H9 (cell line): ENCODE measurements at regions not wholly inside any gene's neighbourhood (a gene's known extent, or its start where the extent isn't known, plus 50 kb on each side); places are given as distances from the start of the nearest gene placed in this dataset.

ENCODE experiments used
- DNase-seq: peaks from one replicate; pipeline ENCODE4 v3.0.0-alpha.2; 2017
- H2AFZ ChIP-seq: one replicate; pipeline ENCODE4 v1.6.1; 2013; ENCODE audit warnings: mild to moderate bottlenecking, low read length, control low read depth, moderate library complexity
- H2AK5ac ChIP-seq: 2 replicates; pipeline ENCODE4 v1.6.1; 2013; ENCODE audit warnings: low read length, control low read depth, mixed read lengths; ENCODE audit not compliant: insufficient read length
- H2BK120ac ChIP-seq: one replicate; pipeline ENCODE4 v1.6.1; 2013; ENCODE audit warnings: low read depth, mild to moderate bottlenecking, low read length, control low read depth, inconsistent platforms; ENCODE audit not compliant: poor library complexity, severe bottlenecking
- H2BK12ac ChIP-seq: 2 replicates; pipeline ENCODE4 v1.6.1; 2013; ENCODE audit warnings: low read length, control low read depth, mixed read lengths, low read depth; ENCODE audit not compliant: insufficient read length
- H2BK15ac ChIP-seq: 2 replicates; pipeline ENCODE4 v1.6.1; 2013; ENCODE audit warnings: low read depth, low read length, control low read depth
- H2BK20ac ChIP-seq: one replicate; pipeline ENCODE4 v1.6.1; 2013; ENCODE audit warnings: low read depth, mild to moderate bottlenecking, low read length, control low read depth, inconsistent platforms; ENCODE audit not compliant: poor library complexity, severe bottlenecking
- H2BK5ac ChIP-seq: 2 replicates; pipeline ENCODE4 v1.6.1; 2013; ENCODE audit warnings: low read length, control low read depth, mixed read lengths; ENCODE audit not compliant: insufficient read length
- H3K14ac ChIP-seq: 2 replicates; pipeline ENCODE4 v1.6.1; 2013; ENCODE audit warnings: low read length, control low read depth; ENCODE audit not compliant: insufficient read depth
- H3K18ac ChIP-seq: 2 replicates; pipeline ENCODE4 v1.6.1; 2013; ENCODE audit warnings: low read depth, mild to moderate bottlenecking, mixed read lengths, low read length, control low read depth; ENCODE audit not compliant: insufficient read length
- H3K23ac ChIP-seq: 2 replicates; pipeline ENCODE4 v1.6.1; 2013; ENCODE audit warnings: low read length, control low read depth, mixed read lengths, low read depth; ENCODE audit not compliant: insufficient read length
- H3K23me2 ChIP-seq: 2 replicates; pipeline ENCODE4 v1.6.1; 2013; ENCODE audit warnings: low read depth, mild to moderate bottlenecking, mixed read lengths, low read length, control low read depth; ENCODE audit not compliant: insufficient read length, poor library complexity, severe bottlenecking
- H3K27ac ChIP-seq: 2 replicates; pipeline ENCODE4 v1.5.1; 2013; ENCODE audit warnings: low read length, control low read depth, mixed read lengths, low read depth; ENCODE audit not compliant: insufficient read length
- H3K27me3 ChIP-seq: 2 replicates; pipeline ENCODE4 v1.6.1; 2013; ENCODE audit warnings: low read length, control low read depth, inconsistent platforms; ENCODE audit not compliant: insufficient read depth
- H3K4ac ChIP-seq: 2 replicates; pipeline ENCODE4 v1.6.1; 2013; ENCODE audit warnings: low read depth, mild to moderate bottlenecking, control low read depth, inconsistent platforms, low read length, moderate library complexity
- H3K4me1 ChIP-seq: 2 replicates; pipeline ENCODE4 v1.6.1; 2013; ENCODE audit warnings: low read length, control low read depth, inconsistent platforms; ENCODE audit not compliant: insufficient read depth
- H3K4me2 ChIP-seq: 2 replicates; pipeline ENCODE4 v1.6.1; 2013; ENCODE audit warnings: low read length, control low read depth, mixed read lengths; ENCODE audit not compliant: insufficient read length, insufficient read depth
- H3K56ac ChIP-seq: 2 replicates; pipeline ENCODE4 v1.6.1; 2013; ENCODE audit warnings: low read depth, mild to moderate bottlenecking, mixed read lengths, low read length, control low read depth; ENCODE audit not compliant: insufficient read length
- H3K79me1 ChIP-seq: 2 replicates; pipeline ENCODE4 v1.6.1; 2013; ENCODE audit warnings: low read depth, mild to moderate bottlenecking, moderate library complexity, low read length, control low read depth, inconsistent platforms; ENCODE audit not compliant: insufficient read depth, poor library complexity, severe bottlenecking
- H3K79me2 ChIP-seq: 2 replicates; pipeline ENCODE4 v1.6.1; 2013; ENCODE audit warnings: low read length, control low read depth, inconsistent platforms; ENCODE audit not compliant: insufficient read depth
- H3K9ac ChIP-seq: 2 replicates; pipeline ENCODE4 v1.6.1; 2013; ENCODE audit warnings: low read length, control low read depth, mixed read lengths; ENCODE audit not compliant: insufficient read length; ENCODE audit errors: extremely low read depth
- H3K9me3 ChIP-seq: one replicate; pipeline ENCODE4 v1.6.1; 2013; ENCODE audit warnings: low read depth, low read length, inconsistent platforms; ENCODE audit not compliant: control insufficient read depth
- H3T11ph ChIP-seq: one replicate; pipeline ENCODE4 v1.6.1; 2013; ENCODE audit warnings: mild to moderate bottlenecking, low read length, control low read depth, inconsistent platforms
- H4K20me1 ChIP-seq: one replicate; pipeline ENCODE4 v1.6.1; 2013; ENCODE audit not compliant: control insufficient read depth, insufficient read length, insufficient read depth
- H4K5ac ChIP-seq: 2 replicates; pipeline ENCODE4 v1.6.1; 2013; ENCODE audit warnings: low read depth, mild to moderate bottlenecking, mixed read lengths, low read length, control low read depth; ENCODE audit not compliant: insufficient read length
- H4K8ac ChIP-seq: replicated peaks from 2 replicates; pipeline ENCODE4 v1.6.1; 2013; ENCODE audit warnings: low read length, control low read depth, mixed read lengths, low read depth; ENCODE audit not compliant: insufficient read length
- H4K91ac ChIP-seq: 2 replicates; pipeline ENCODE4 v1.6.1; 2013; ENCODE audit warnings: low read depth, mild to moderate bottlenecking, moderate library complexity, mixed read lengths, low read length, control low read depth; ENCODE audit not compliant: insufficient read length
- H3K27ac Mint-ChIP-seq, 3 experiments: 2 replicates in 2 of 3; 3 replicates in 1 of 3; pipeline ENCODE4 v1.8.0; 2020 to 2021; ENCODE audit warnings: mixed read lengths in 3 of 3, mild to moderate bottlenecking in 1 of 3, moderate library complexity in 1 of 3
- H3K27me3 Mint-ChIP-seq: 2 replicates; pipeline ENCODE4 v1.8.0; 2021; ENCODE audit warnings: low read depth, mild to moderate bottlenecking, moderate library complexity, mixed read lengths
- H3K36me3 Mint-ChIP-seq, 3 experiments: 2 replicates in 2 of 3; 3 replicates in 1 of 3; pipeline ENCODE4 v1.8.0; 2020 to 2021; ENCODE audit warnings: low read depth in 3 of 3, mixed read lengths in 3 of 3; ENCODE audit not compliant: insufficient read depth in 1 of 3
- H3K4me1 Mint-ChIP-seq, 2 experiments: 2 replicates each; pipeline ENCODE4 v1.8.0; 2020; ENCODE audit warnings: mixed read lengths in 2 of 2
- H3K4me3 Mint-ChIP-seq, 2 experiments: 2 replicates in 1 of 2; 3 replicates in 1 of 2; pipeline ENCODE4 v1.8.0; 2020 to 2021; ENCODE audit warnings: mild to moderate bottlenecking in 2 of 2, mixed read lengths in 2 of 2, moderate library complexity in 1 of 2
- H3K9me3 Mint-ChIP-seq, 2 experiments: 2 replicates in 1 of 2; 3 replicates in 1 of 2; pipeline ENCODE4 v1.8.0; 2020; ENCODE audit warnings: mild to moderate bottlenecking in 2 of 2, mixed read lengths in 2 of 2, moderate library complexity in 1 of 2
- CTCF ChIP-seq: fragments of 200-600 bp; sonication (generic); conservative IDR thresholded peaks from 3 replicates; pipeline ENCODE4 v1.8.0; 2021; ENCODE audit warnings: antibody characterized with exemption, mild to moderate bottlenecking
- WGBS: extraction: QIAGEN DNeasy Blood & Tissue Kit; methylation state at CpG from one replicate; pipeline ENCODE4 v1.1.7; 2013; ENCODE audit warnings: missing lambda C conversion rate, low lambda C conversion rate, mixed read lengths; ENCODE audit not compliant: insufficient read length; ENCODE audit errors: extremely low coverage; 5-methylcytosine and 5-hydroxymethylcytosine counted together

GRCh38 chr14:56417173-56417572 is 162.4 kb upstream of the TMEM260 start:
- H3K9me3 Mint-ChIP-seq: peaks cover 4 to 5% of the 10 kb centered on the region in 2 experiments; a peak in 3 of 5 replicates
- Histone ChIP-seq H3K27me3 (no peaks in the 10 kb centered on the region), H3K23me2 (no peaks in the 10 kb centered on the region), H3K4me2 (no peak overlapping the region), H2AK5ac (no peak overlapping the region), H3K56ac (no peak overlapping the region), H3K4ac (no peak overlapping the region), H3K9ac (no peak overlapping the region), H2AFZ (no peak overlapping the region), H3K18ac (no peak overlapping the region), H3K79me2 (no peaks in the 10 kb centered on the region), H4K91ac (no peak overlapping the region), H3K9me3 (no peaks in the 10 kb centered on the region), H3T11ph (no peak overlapping the region), H2BK5ac (no peak overlapping the region), H2BK120ac (no peak overlapping the region), H3K14ac (no peak overlapping the region), H4K8ac (no peak overlapping the region), H4K20me1 (no peaks in the 10 kb centered on the region), H3K4me1 (no peaks in the 10 kb centered on the region), H2BK15ac (no peak overlapping the region), H3K79me1 (no peaks in the 10 kb centered on the region), H3K27ac (no peak overlapping the region), H4K5ac (no peak overlapping the region), H2BK20ac (no peak overlapping the region), H3K23ac (no peak overlapping the region), H2BK12ac (no peak overlapping the region)
- no peak overlapping the region; a peak in 1 of 7 replicates for H3K27ac Mint-ChIP-seq
- no CpG with 5 or more reads among the region's 1 CpG for WGBS
- DNase-seq: no peak
- no peak overlapping the region for H3K4me3 Mint-ChIP-seq
- H3K4me1 Mint-ChIP-seq: peaks cover 0 to 5% of the 10 kb centered on the region in 2 experiments; a peak in 1 of 4 replicates
- TF ChIP-seq CTCF: no peak
- no peaks in the 10 kb centered on the region for H3K27me3 Mint-ChIP-seq
- H3K36me3 Mint-ChIP-seq: peaks cover 0 to 5% (median 2%) of the 10 kb centered on the region in 3 experiments; a peak in 3 of 7 replicates
